ENCODE measurements at regions not wholly inside any gene's neighbourhood (a gene's known extent, or its start where the extent isn't known, plus 50 kb on each side); places are given as distances from the start of the nearest gene placed in this dataset.

DNA sequence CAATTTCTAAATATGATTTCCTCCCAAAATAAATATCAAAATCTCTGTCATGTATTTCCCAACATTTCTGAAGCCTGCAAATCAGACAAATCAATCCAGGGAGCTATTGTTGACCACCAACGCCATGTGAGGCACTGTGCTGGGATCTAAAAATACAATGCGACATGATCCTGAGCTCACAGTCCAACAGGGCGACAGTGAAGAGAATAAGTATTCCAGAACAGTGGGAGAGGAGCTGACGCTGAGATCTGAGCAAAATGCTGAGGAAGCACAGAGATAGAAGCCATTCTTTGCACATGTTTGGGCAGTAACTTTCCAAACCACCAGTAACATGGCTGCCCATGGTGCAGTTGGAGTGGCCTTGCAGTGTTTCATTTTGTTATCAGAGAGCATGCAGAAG lies 412.5 kb downstream of the LRATD1 start:
- Histone ChIP-seq H3K4me1 (ENCODE audit: insufficient read depth) (no peaks in the 10 kb centered on the region), H3K4me3 (no peak overlapping the region), H3K9me3 (no peaks in the 10 kb centered on the region), H3K27me3 (no peaks in the 10 kb centered on the region), H3K27ac (no peak overlapping the region), H3K36me3 (no peaks in the 10 kb centered on the region)
- intact Hi-C loops (cut with DNase I): no loop called here
- no peak for DNase-seq
- 92 to 95% (median 93%) methylated on average over 4 of the region's 4 CpGs for WGBS, 3 donors
- no peak for TF ChIP-seq EP300 (IDR thresholded peaks at IDR 0.05)
- TF ChIP-seq POLR2A (IDR thresholded peaks at IDR 0.05): no peak
- TF ChIP-seq, protein P1, sequence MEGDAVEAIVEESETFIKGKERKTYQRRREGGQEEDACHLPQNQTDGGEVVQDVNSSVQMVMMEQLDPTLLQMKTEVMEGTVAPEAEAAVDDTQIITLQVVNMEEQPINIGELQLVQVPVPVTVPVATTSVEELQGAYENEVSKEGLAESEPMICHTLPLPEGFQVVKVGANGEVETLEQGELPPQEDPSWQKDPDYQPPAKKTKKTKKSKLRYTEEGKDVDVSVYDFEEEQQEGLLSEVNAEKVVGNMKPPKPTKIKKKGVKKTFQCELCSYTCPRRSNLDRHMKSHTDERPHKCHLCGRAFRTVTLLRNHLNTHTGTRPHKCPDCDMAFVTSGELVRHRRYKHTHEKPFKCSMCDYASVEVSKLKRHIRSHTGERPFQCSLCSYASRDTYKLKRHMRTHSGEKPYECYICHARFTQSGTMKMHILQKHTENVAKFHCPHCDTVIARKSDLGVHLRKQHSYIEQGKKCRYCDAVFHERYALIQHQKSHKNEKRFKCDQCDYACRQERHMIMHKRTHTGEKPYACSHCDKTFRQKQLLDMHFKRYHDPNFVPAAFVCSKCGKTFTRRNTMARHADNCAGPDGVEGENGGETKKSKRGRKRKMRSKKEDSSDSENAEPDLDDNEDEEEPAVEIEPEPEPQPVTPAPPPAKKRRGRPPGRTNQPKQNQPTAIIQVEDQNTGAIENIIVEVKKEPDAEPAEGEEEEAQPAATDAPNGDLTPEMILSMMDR (IDR thresholded peaks at IDR 0.05): no peak

DNA sequence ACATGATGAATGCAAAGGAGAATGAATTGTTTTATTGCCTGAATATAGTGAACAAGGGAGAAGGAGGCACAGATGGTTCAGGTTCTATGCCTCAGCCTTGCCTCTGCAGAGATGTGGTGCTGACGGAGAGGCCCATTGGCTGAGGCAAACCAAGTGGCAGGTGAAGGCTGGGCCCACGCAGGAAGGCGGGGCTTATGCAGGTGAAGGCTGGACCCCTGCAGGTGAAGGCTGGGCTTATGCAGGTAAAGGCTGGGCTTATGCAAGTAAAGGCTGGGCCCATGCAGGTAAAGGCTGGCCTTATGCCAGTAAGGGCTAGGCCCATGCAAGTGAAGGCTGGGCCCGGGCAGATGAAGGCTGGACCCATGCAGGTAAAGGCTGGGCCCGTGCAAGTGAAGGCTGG lies 414.7 kb downstream of the LRATD1 start:
- Histone ChIP-seq H3K27ac (no peak overlapping the region), H3K27me3 (no peaks in the 10 kb centered on the region), H3K4me1 (ENCODE audit: insufficient read depth) (no peaks in the 10 kb centered on the region), H3K9me3 (no peaks in the 10 kb centered on the region), H3K36me3 (no peaks in the 10 kb centered on the region), H3K4me3 (no peak overlapping the region)
- TF ChIP-seq, protein P1 (IDR thresholded peaks at IDR 0.05): no peak
- TF ChIP-seq EP300 (IDR thresholded peaks at IDR 0.05) (no peak), POLR2A (IDR thresholded peaks at IDR 0.05) (no peak)
- no peak for DNase-seq
- WGBS, 3 donors: 78 to 94% (median 83%) methylated on average over 5 of the region's 5 CpGs
- intact Hi-C loops (cut with DNase I): no loop called here

DNA sequence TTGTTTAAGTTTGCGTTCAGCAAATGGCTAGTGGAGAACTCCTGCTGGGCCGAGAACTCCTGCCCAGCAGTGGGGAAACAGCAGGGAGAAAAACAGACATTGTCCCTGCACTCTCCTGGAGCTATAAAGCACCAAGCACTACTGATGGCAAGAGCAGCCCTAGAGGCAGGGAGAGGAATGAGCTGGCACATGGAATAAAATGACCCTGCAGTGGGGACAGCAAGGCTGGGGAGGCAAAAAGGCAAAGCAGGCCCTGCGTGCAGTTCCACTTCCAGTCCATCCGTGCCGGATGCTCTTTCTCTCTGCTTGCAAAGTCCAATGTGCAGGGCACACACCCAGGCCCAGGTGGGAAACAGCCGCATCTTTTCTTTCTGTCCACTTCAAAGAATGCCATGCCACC lies 415.5 kb downstream of the LRATD1 start:
- no peak overlapping the region for H3K27ac ChIP-seq
- TF ChIP-seq, protein P1 (IDR thresholded peaks at IDR 0.05): no peak
- TF ChIP-seq POLR2A (IDR thresholded peaks at IDR 0.05): no peak
- TF ChIP-seq EP300 (IDR thresholded peaks at IDR 0.05): no peak
- WGBS, 3 donors: 82 to 98% (median 91%) methylated on average over 6 of the region's 6 CpGs
- intact Hi-C loops (cut with DNase I): no loop called here
- H3K4me1 ChIP-seq (ENCODE audit: insufficient read depth): no peaks in the 10 kb centered on the region
- no peaks in the 10 kb centered on the region for H3K27me3 ChIP-seq
- DNase-seq: no peak
- no peak overlapping the region for H3K4me3 ChIP-seq
- H3K9me3 ChIP-seq: no peaks in the 10 kb centered on the region
- H3K36me3 ChIP-seq: no peaks in the 10 kb centered on the region

DNA sequence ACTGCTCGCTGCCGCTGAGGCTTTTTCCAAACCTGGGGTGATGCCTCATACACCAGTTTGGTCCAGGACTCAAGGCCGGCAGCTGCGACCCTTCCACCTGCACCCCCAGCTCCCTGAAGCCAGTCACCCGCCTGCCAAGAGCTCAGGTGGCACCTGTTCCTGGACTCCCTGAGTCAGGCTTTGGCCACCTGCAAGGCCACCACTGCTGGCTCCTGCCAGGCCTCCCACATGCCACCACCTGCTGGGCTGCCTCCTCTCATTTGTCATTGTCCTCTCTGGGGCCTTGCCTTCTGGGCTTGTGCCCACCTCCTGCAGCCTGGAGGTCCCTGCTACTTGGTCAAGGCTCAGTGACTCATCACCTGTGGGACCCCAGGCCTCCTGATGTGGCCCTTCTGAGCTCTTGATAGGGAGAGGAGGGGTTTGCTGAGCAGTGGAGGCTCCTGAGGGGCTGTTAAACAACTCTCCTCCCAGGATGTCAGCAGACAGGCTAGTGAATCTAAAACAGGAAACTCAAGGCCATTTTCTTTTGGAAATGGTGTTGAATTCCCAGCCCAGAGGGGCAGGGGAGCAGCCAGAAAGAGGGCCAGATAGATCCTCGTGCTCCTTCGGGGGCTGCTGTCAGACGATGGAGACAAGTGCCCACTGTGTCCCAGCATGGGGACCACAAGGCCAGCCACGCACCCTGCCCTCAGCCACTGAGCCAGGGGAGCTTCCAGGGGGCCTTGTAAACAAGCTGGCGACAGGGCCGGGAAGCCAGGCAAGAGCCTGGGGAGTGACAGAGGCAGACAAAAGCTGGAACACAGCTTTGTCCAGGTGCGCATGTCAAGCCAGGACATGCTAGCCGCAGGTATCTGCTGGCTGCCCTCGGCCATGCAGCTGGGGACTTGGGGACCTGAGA lies 416.8 kb downstream of the LRATD1 start:
- TF ChIP-seq POLR2A (IDR thresholded peaks at IDR 0.05): no peak
- no peak for TF ChIP-seq EP300 (IDR thresholded peaks at IDR 0.05)
- TF ChIP-seq, protein P1 (IDR thresholded peaks at IDR 0.05): no peak
- Histone ChIP-seq H3K4me1 (ENCODE audit: insufficient read depth) (no peaks in the 10 kb centered on the region), H3K4me3 (no peak overlapping the region), H3K36me3 (no peaks in the 10 kb centered on the region), H3K27ac (no peak overlapping the region), H3K27me3 (no peaks in the 10 kb centered on the region), H3K9me3 (no peaks in the 10 kb centered on the region)
- 78 to 80% (median 79%) methylated on average over 14 of the region's 14 CpGs for WGBS, 3 donors
- intact Hi-C loops (cut with DNase I): no loop called here
- no peak for DNase-seq

Data from ovary (tissue), 7 donors.